MM.1S (cell line): ENCODE measurements at regions not wholly inside any gene's neighbourhood (a gene's known extent, or its start where the extent isn't known, plus 50 kb on each side); places are given as distances from the start of the nearest gene placed in this dataset.
"Not testable (repeated sequence)": the region's sequence is repeated elsewhere in the genome, so short reads cannot be mapped to it uniquely, and the experiment has no call there.

Experiments
- EZH2 ChIP-seq: fragments of 300-600 bp; sonication (generic); optimal IDR thresholded peaks from 2 replicates; pipeline ENCODE3; 2017; ENCODE audit warnings: low read depth, mild to moderate bottlenecking, antibody characterized with exemption, low read length, mixed read lengths
- TF ChIP-seq, protein P1 (sequence below): fragments of 300-600 bp; sonication (generic); IDR thresholded peaks from 2 replicates; pipeline ENCODE4 v1.5.1; 2016; ENCODE audit warnings: antibody characterized with exemption, low read length, mixed read lengths

DNA sequence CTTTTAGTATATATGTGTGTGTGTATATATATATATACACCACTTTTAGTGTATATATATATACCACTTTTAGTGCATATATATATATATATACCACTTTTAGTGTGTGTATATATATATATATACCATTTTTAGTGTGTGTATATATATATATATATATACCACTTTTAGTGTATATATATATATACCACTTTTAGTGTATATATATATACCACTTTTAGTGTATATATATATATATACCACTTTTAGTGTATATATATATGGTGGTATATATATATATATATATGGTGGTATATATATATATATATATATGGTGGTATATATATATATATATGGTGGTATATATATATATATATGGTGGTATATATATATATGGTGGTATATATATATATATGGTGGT is 79.5 kb upstream of the ANK3 start:
- TF ChIP-seq EZH2: not testable (repeated sequence)
- TF ChIP-seq, protein P1, sequence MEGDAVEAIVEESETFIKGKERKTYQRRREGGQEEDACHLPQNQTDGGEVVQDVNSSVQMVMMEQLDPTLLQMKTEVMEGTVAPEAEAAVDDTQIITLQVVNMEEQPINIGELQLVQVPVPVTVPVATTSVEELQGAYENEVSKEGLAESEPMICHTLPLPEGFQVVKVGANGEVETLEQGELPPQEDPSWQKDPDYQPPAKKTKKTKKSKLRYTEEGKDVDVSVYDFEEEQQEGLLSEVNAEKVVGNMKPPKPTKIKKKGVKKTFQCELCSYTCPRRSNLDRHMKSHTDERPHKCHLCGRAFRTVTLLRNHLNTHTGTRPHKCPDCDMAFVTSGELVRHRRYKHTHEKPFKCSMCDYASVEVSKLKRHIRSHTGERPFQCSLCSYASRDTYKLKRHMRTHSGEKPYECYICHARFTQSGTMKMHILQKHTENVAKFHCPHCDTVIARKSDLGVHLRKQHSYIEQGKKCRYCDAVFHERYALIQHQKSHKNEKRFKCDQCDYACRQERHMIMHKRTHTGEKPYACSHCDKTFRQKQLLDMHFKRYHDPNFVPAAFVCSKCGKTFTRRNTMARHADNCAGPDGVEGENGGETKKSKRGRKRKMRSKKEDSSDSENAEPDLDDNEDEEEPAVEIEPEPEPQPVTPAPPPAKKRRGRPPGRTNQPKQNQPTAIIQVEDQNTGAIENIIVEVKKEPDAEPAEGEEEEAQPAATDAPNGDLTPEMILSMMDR: not testable (repeated sequence)
